HG03558 (cell line): ENCODE measurements at regions not wholly inside any gene's neighbourhood (a gene's known extent, or its start where the extent isn't known, plus 50 kb on each side); places are given as distances from the start of the nearest gene placed in this dataset.
"Not testable (repeated sequence)": the region's sequence is repeated elsewhere in the genome, so short reads cannot be mapped to it uniquely, and the experiment has no call there.

ENCODE experiments used
- ATAC-seq: cut with Tn5 transposase; IDR thresholded peaks from one replicate; pipeline ENCODE4 v1.9.1; 2021; ENCODE audit warnings: moderate number of reproducible peaks; ENCODE audit not compliant: unreplicated experiment; ENCODE audit errors: extremely low read depth

GRCh38 chr2:52463457-52463856, 1304.1 kb upstream of the CHAC2 start:
- no peak for ATAC-seq

- ATAC-seq: no peak
Observed at GRCh38 chr2:52456561-52457377, 1310.8 kb upstream of the CHAC2 start.

GRCh38 chr2:52454962-52455361, 1312.6 kb upstream of the CHAC2 start:
- no peak for ATAC-seq

- ATAC-seq: no peak
Observed at GRCh38 chr2:52452201-52452600, 1315.4 kb upstream of the CHAC2 start.

- ATAC-seq: no peak
Observed at GRCh38 chr2:52445686-52446085, 1321.9 kb upstream of the CHAC2 start.

- ATAC-seq: no peak
Observed at GRCh38 chr2:52431352-52431760, 1336.2 kb upstream of the CHAC2 start.

GRCh38 chr2:52429740-52430139, 1337.9 kb upstream of the CHAC2 start:
- ATAC-seq: no peak

- no peak for ATAC-seq
Observed at GRCh38 chr2:52429171-52429570, 1338.4 kb upstream of the CHAC2 start.

GRCh38 chr2:52428224-52428623, 1339.4 kb upstream of the CHAC2 start:
- no peak for ATAC-seq

- ATAC-seq: no peak
Observed at GRCh38 chr2:52423655-52424054, 1343.9 kb upstream of the CHAC2 start.

GRCh38 chr2:52423111-52423510, 1344.5 kb upstream of the CHAC2 start:
- no peak for ATAC-seq

GRCh38 chr2:52416340-52416739, 1351.3 kb upstream of the CHAC2 start:
- no peak for ATAC-seq

GRCh38 chr2:52414561-52415295, 1352.9 kb upstream of the CHAC2 start:
- no peak for ATAC-seq

- not testable (repeated sequence) for ATAC-seq
Observed at GRCh38 chr2:52409308-52410118, 1358.1 kb upstream of the CHAC2 start.

- ATAC-seq: no peak
Observed at GRCh38 chr2:52405980-52406379, 1361.6 kb upstream of the CHAC2 start.

- ATAC-seq: no peak
Observed at GRCh38 chr2:52404866-52405265, 1362.7 kb upstream of the CHAC2 start.

GRCh38 chr2:52404046-52404445, 1363.6 kb upstream of the CHAC2 start:
- no peak for ATAC-seq

GRCh38 chr2:52402128-52402527, 1365.5 kb upstream of the CHAC2 start:
- no peak for ATAC-seq

GRCh38 chr2:52396836-52397235, 1364.9 kb upstream of the NRXN1 start:
- no peak for ATAC-seq

GRCh38 chr2:52395912-52396311, 1364.0 kb upstream of the NRXN1 start:
- no peak for ATAC-seq

- ATAC-seq: no peak
Observed at GRCh38 chr2:52391621-52392020, 1359.7 kb upstream of the NRXN1 start.
